Stimulated activated naive CD8-positive, alpha-beta T cell treated with anti-CD3 and anti-CD28 coated beads, Interleukin-15, amount 100 ng/mL, for 72 hours (primary cell): ENCODE measurements at regions not wholly inside any gene's neighbourhood (a gene's known extent, or its start where the extent isn't known, plus 50 kb on each side); places are given as distances from the start of the nearest gene placed in this dataset.

ENCODE experiments used
- ATAC-seq: fragments of 150-1000 bp; cut with Tn5 transposase; 2 replicates; pipeline ENCODE4 v1.10.0; 2021; ENCODE audit warnings: mild to moderate bottlenecking, moderate library complexity
- DNase-seq, 2 donors: peaks; one replicate each; pipeline ENCODE4 v3.0.0; 2021 to 2022
- H3K27ac Mint-ChIP-seq, 2 donors: one replicate each; pipeline ENCODE4 v1.8.0; 2022; ENCODE audit warnings: mild to moderate bottlenecking in 2 of 2, mixed read lengths in 2 of 2, moderate library complexity in 2 of 2
- H3K27me3 Mint-ChIP-seq: one replicate; pipeline ENCODE4 v1.8.0; 2022; ENCODE audit warnings: mixed read lengths
- H3K4me1 Mint-ChIP-seq: one replicate; pipeline ENCODE4 v1.8.0; 2022; ENCODE audit warnings: mild to moderate bottlenecking, mixed read lengths
- H3K4me3 Mint-ChIP-seq, 2 donors: one replicate each; pipeline ENCODE4 v1.8.0; 2022; ENCODE audit warnings: mild to moderate bottlenecking in 2 of 2, mixed read lengths in 2 of 2, moderate library complexity in 1 of 2
- H3K9me3 Mint-ChIP-seq, 2 donors: one replicate each; pipeline ENCODE4 v1.8.0; 2022; ENCODE audit warnings: mixed read lengths in 2 of 2

GRCh38 chr21:25362375-25363267, 244.7 kb downstream of the MRPL39 start:
- Mint-ChIP-seq H3K4me1 (peaks cover 10% of the 10 kb centered on the region), H3K27ac (no peak overlapping the region), H3K27me3 (peaks cover 22% of the 10 kb centered on the region), H3K4me3 (no peak overlapping the region), H3K9me3 (no peaks in the 10 kb centered on the region)
- ATAC-seq, result peak; percentile 77
- no peak for DNase-seq

DNA sequence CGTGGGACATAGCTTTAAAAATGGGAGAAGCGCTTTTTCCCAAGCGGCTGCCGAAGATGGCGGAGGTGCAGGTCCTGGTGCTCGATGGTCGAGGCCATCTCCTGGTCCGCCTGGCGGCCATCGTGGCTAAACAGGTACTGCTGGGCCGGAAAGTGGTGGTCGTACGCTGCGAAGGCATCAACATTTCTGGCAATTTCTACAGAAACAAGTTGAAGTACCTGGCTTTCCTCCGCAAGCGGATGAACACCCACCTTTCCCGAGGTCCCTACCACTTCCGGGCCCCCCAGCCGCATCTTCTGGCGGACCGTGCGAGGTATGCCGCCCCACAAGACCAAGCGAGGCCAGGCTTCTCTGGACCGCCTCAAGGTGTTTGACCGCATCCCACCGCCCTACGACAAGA, 245.5 kb downstream of the MRPL39 start:
- peaks cover 14% of the 10 kb centered on the region for H3K27me3 Mint-ChIP-seq
- DNase-seq (no peak), ATAC-seq (no peak)
- H3K27ac Mint-ChIP-seq, result no peak overlapping the region
- H3K4me1 Mint-ChIP-seq, result peaks cover 17% of the 10 kb centered on the region
- H3K4me3 Mint-ChIP-seq, result no peak overlapping the region
- no peaks in the 10 kb centered on the region for H3K9me3 Mint-ChIP-seq

- H3K27me3 Mint-ChIP-seq, result peaks cover 9% of the 10 kb centered on the region
- H3K9me3 Mint-ChIP-seq, result no peaks in the 10 kb centered on the region
- DNase-seq, result no peak
- no peak for ATAC-seq
- H3K4me3 Mint-ChIP-seq, result no peak overlapping the region
- peaks cover 17% of the 10 kb centered on the region for H3K4me1 Mint-ChIP-seq
- no peak overlapping the region for H3K27ac Mint-ChIP-seq
Measured at GRCh38 chr21:25361097-25361496, 246.2 kb downstream of the MRPL39 start.

- ATAC-seq (peak; percentile 64), DNase-seq (no peak)
- Mint-ChIP-seq H3K27ac (no peak overlapping the region), H3K27me3 (peaks cover 9% of the 10 kb centered on the region), H3K9me3 (no peaks in the 10 kb centered on the region), H3K4me1 (peaks cover 17% of the 10 kb centered on the region), H3K4me3 (no peak overlapping the region)
Measured at GRCh38 chr21:25360593-25360992, 246.7 kb downstream of the MRPL39 start.

DNA sequence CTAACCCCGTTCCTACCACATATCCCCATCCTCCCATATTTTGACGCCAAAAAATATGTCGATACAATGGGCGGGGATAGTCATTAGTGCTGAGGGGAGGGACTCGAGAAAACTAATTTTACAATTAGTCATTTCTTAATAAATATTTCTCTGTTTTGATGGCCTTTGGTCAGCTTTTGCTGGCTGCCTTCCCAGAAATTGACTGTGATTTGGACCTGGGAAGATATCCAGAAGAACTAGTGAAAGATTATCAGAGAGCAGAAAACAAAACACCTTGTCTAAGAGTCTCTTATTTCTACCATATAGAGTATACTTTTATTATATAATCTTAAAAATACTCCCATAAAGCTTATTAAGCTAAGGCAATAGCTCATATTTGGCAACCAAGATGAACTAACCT, 247.6 kb downstream of the MRPL39 start:
- H3K4me1 Mint-ChIP-seq, result peaks cover 17% of the 10 kb centered on the region

GRCh38 chr21:25350056-25350455, 257.2 kb downstream of the MRPL39 start:
- H3K9me3 Mint-ChIP-seq, result no peaks in the 10 kb centered on the region
- H3K4me3 Mint-ChIP-seq, result no peak overlapping the region
- peaks cover 52% of the 10 kb centered on the region for H3K27me3 Mint-ChIP-seq
- H3K27ac Mint-ChIP-seq, result no peak overlapping the region
- no peaks in the 10 kb centered on the region for H3K4me1 Mint-ChIP-seq
- peak; percentile 60 for ATAC-seq
- peak in 1 of 2 donors; percentile 22 for DNase-seq

More for the DNA sequence above, 247.6 kb downstream of the MRPL39 start:
- Mint-ChIP-seq H3K4me3 (no peak overlapping the region), H3K27ac (no peak overlapping the region), H3K9me3 (no peaks in the 10 kb centered on the region), H3K27me3 (peaks cover 9% of the 10 kb centered on the region)
- DNase-seq, result no peak
- no peak for ATAC-seq

- ATAC-seq, result no peak
- no peaks in the 10 kb centered on the region for H3K4me1 Mint-ChIP-seq
- peaks cover 34% of the 10 kb centered on the region for H3K27me3 Mint-ChIP-seq
- H3K4me3 Mint-ChIP-seq, result no peak overlapping the region
- DNase-seq, result no peak
- H3K27ac Mint-ChIP-seq, result no peak overlapping the region
- H3K9me3 Mint-ChIP-seq, result no peaks in the 10 kb centered on the region
Measured at GRCh38 chr21:25343774-25344545, 263.3 kb downstream of the MRPL39 start.

DNA sequence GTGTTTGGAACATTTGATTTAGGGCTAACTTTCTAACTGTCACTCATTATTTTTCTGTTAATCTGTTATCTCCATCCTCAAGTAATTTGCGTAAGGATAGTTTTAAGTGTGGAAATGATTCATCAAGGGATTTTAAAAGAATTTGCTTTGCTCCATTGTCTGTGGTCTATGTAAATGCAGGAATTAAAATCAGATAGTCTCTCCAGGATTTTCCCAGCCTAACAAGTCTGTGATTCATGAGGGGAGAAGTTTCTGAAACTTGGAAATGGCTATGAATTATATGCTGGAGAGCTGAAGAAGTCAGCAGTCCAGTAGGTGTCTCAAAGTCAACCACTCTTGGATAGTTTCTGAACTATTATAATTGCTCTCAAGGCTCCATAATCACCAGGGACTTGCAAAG, 264.5 kb downstream of the MRPL39 start:
- no peaks in the 10 kb centered on the region for H3K9me3 Mint-ChIP-seq
- no peaks in the 10 kb centered on the region for H3K4me1 Mint-ChIP-seq
- ATAC-seq (no peak), DNase-seq (no peak)
- no peak overlapping the region for H3K27ac Mint-ChIP-seq
- H3K27me3 Mint-ChIP-seq, result peaks cover 28% of the 10 kb centered on the region
- H3K4me3 Mint-ChIP-seq, result no peak overlapping the region

DNA sequence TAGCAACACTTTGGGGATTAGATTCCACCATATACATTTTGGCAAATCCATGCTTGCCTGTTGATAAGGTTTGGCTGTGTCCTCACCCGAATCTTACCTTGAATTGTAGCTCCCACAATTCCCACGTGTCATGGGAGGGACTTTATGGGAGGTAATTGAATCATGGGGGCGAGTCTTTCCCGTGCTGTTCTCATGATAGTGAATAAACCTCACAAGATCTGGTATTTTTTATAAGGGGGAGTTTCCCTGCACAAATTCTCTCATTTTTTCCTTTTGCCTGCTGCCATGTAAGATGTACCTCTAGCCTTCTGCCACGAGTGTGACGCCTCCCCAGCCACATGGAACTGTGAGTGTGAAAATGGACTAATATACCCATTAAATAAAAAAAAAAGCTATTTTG, 265.3 kb downstream of the MRPL39 start:
- Mint-ChIP-seq H3K27me3 (peaks cover 19% of the 10 kb centered on the region), H3K9me3 (no peaks in the 10 kb centered on the region), H3K4me3 (no peak overlapping the region), H3K4me1 (no peaks in the 10 kb centered on the region), H3K27ac (no peak overlapping the region)
- DNase-seq (no peak), ATAC-seq (no peak)

DNA sequence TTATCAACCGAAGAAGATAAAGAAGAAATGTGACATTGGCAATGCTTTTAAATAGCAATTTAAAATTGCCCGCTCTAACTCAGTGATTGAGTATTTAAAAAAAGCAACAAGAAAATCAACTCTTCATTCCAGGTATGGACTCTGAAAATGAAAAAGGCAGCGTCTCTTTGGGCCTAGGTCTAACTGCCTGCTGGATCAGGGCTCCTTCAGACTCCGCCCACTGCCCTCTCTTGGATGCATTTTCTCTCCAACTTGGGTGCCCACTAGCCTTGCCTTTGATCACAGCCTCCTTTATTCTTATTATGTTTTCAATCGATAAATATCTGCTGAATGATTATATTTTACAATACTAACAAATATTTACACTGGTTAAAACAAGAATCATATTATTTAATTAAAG, 268.9 kb downstream of the MRPL39 start:
- H3K9me3 Mint-ChIP-seq, result no peaks in the 10 kb centered on the region
- H3K27ac Mint-ChIP-seq, result no peak overlapping the region
- ATAC-seq, result no peak

GRCh38 chr21:25334046-25334730, 273.1 kb downstream of the MRPL39 start:
- no peak overlapping the region for H3K27ac Mint-ChIP-seq
- no peaks in the 10 kb centered on the region for H3K9me3 Mint-ChIP-seq
- no peak for ATAC-seq

More for the DNA sequence above, 268.9 kb downstream of the MRPL39 start:
- no peak for DNase-seq
- H3K27me3 Mint-ChIP-seq, result no peaks in the 10 kb centered on the region
- H3K4me3 Mint-ChIP-seq, result no peak overlapping the region
- H3K4me1 Mint-ChIP-seq, result no peaks in the 10 kb centered on the region

DNA sequence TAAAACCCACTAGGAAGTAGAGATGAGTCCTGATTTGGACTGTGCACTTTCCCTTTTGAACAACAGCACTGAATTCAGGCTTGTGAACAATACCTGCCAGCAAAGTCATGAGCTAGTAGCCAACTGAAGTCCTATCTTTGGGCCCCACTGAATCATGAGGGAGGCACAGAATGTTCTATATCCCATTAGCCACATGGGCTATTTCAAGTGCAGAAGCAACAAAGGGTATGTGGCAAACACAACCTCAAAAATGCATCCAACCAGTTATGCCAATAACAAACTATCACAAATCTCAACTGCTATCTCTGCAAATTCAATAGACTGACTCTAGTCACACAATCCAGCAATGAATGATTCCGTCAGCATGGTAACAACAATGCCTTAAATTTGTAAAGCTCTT, 276.0 kb downstream of the MRPL39 start:
- no peaks in the 10 kb centered on the region for H3K9me3 Mint-ChIP-seq
- ATAC-seq (no peak), DNase-seq (no peak)
- H3K27ac Mint-ChIP-seq, result no peak overlapping the region
- H3K27me3 Mint-ChIP-seq, result no peaks in the 10 kb centered on the region
- H3K4me1 Mint-ChIP-seq, result no peaks in the 10 kb centered on the region
- H3K4me3 Mint-ChIP-seq, result no peak overlapping the region

More at GRCh38 chr21:25334046-25334730, 273.1 kb downstream of the MRPL39 start:
- Mint-ChIP-seq H3K4me3 (no peak overlapping the region), H3K27me3 (no peaks in the 10 kb centered on the region), H3K4me1 (no peaks in the 10 kb centered on the region)
- no peak for DNase-seq

GRCh38 chr21:25330266-25330665, 277.0 kb downstream of the MRPL39 start:
- DNase-seq, result no peak
- Mint-ChIP-seq H3K27me3 (no peaks in the 10 kb centered on the region), H3K4me1 (no peaks in the 10 kb centered on the region), H3K27ac (no peak overlapping the region), H3K9me3 (no peaks in the 10 kb centered on the region), H3K4me3 (no peak overlapping the region)
- no peak for ATAC-seq

DNA sequence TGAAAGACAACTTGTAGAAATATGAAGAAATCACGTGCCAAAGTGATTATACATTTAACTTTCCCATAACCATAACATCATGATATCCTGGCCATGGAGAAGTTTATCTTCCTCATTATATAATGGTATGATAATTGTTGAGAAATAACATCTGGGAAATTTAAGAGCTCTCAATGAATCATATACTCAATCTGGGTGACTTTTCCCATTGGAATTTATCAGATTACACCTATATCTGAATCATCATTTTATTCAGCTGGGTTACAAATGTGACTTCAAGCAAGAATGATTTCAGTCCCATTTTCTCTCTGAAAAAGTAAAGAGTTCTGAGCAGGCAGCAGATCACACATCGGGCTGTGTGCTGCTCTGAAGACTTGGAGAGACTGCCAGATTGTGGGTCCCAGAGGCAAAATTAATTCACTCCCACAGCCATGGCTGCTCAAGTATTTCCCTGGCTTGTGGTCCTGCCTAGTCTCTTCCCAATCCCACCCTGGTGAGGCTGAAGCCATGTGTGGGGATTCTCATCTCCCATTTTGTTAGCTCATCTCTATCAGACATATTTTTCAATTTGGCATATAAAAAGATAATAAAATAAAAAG, 278.0 kb downstream of the MRPL39 start:
- Mint-ChIP-seq H3K4me3 (no peak overlapping the region), H3K9me3 (no peaks in the 10 kb centered on the region), H3K27ac (no peak overlapping the region), H3K27me3 (no peaks in the 10 kb centered on the region), H3K4me1 (no peaks in the 10 kb centered on the region)
- no peak for ATAC-seq
- DNase-seq, result no peak

DNA sequence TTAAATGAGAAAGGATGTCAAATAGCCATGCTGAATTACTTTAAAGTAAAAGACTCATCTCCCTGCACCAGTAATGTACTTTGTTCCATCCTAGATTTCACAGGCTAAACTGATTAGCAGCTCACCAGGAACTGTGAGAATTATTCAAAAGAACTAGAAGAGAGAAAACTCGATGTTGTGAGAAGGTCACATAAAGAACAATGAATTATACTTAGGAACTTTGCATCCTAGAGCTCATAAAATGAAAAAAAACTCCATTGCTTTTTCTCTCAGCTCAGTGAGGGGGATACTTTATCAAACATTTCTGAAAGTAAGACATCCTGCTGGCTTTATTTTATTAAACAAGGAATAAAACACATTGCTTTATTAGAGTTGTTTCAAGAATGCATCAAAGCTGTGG, 278.5 kb downstream of the MRPL39 start:
- no peaks in the 10 kb centered on the region for H3K27me3 Mint-ChIP-seq
- H3K4me3 Mint-ChIP-seq, result no peak overlapping the region
- no peaks in the 10 kb centered on the region for H3K4me1 Mint-ChIP-seq
- ATAC-seq (no peak), DNase-seq (no peak)
- H3K9me3 Mint-ChIP-seq, result no peaks in the 10 kb centered on the region
- no peak overlapping the region for H3K27ac Mint-ChIP-seq
